ENCODE measurements at regions not wholly inside any gene's neighbourhood (a gene's known extent, or its start where the extent isn't known, plus 50 kb on each side); places are given as distances from the start of the nearest gene placed in this dataset.

DNA sequence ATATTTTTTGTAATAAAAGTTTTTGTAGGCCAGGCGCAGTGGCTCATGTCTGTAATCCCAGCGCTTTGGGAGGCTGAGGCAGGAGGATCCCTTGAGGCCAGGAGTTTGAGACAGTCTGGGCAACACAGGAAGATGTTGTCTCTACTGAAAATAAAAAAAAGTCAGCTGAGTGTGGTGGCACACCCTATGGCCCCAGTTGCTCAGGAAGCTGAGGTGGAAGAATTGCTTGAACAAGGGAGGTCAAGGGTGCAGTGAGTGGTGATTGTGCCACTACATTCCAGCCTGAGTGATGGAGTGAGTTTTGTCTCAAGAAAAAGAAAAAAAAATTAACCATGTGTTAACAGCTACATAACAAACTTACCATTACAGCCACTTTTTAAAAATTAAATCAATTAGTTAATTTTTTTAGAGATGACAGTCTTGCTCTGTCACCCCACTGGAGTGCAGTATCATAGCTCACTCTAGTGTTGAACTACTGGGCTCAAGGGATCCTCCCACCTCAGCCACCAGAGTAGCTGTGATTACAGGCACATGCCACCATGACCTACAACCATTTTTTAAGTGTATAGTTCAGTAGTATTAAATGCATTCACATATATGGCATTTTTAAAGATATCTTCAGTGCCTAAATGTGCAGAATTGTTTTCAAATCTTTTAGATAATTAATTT lies 67.2 kb upstream of the ACYP2 start:
- TF ChIP-seq SUZ12 (IDR thresholded peaks at IDR 0.05; ENCODE audit: extremely low read depth, insufficient read depth, insufficient read length), result no peak
- TF ChIP-seq ZNF274 (IDR thresholded peaks at IDR 0.05; ENCODE audit: low read depth, low read length), result no peak
- no peak for TF ChIP-seq YY1 (IDR thresholded peaks at IDR 0.05; ENCODE audit: insufficient read depth, insufficient read length)

DNA sequence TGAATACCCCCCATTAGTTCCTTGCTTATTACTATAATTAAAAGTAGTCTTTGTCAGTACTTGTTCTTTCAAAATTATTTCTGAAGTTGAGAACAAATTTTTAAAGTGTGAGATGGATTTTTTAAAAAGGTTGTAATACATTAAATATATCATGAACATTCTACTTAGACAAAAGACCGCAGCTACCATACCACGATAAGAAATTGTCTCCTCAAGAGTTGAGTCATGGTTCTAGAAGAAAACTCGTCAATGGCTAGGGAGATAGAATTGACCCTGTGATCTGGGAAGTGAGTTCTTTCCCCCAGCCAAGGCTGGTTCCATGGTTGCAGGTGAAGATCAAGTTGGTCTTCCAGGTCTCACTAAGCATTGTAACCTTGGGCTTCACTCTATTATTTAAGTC lies 67.8 kb upstream of the ACYP2 start:
- H3K4me1 ChIP-seq (ENCODE audit: insufficient read depth, insufficient read length), result no peaks in the 10 kb centered on the region
- no peaks in the 10 kb centered on the region for H3K36me3 ChIP-seq (ENCODE audit: insufficient read depth, insufficient read length, low read length)
- DNase-seq (ENCODE audit: low read depth, low spot score), result no peak
- peaks cover 12% of the 10 kb centered on the region for H3K9me3 ChIP-seq (ENCODE audit: insufficient read depth, low read length)
- TF ChIP-seq ZNF274 (IDR thresholded peaks at IDR 0.05; ENCODE audit: low read depth, low read length), result no peak
- TF ChIP-seq YY1 (IDR thresholded peaks at IDR 0.05; ENCODE audit: insufficient read depth, insufficient read length), result no peak
- TF ChIP-seq SUZ12 (IDR thresholded peaks at IDR 0.05; ENCODE audit: extremely low read depth, insufficient read depth, insufficient read length), result no peak
- H3K9ac ChIP-seq (ENCODE audit: insufficient read length, low read depth), result no peak overlapping the region
- no peaks in the 10 kb centered on the region for H3K27me3 ChIP-seq (ENCODE audit: insufficient read depth, insufficient read length)
- H3K4me3 ChIP-seq (ENCODE audit: insufficient read length, low read depth), result no peak overlapping the region

More for the DNA sequence above, 67.2 kb upstream of the ACYP2 start:
- Histone ChIP-seq H3K36me3 (ENCODE audit: insufficient read depth, insufficient read length, low read length) (no peaks in the 10 kb centered on the region), H3K4me3 (ENCODE audit: insufficient read length, low read depth) (no peak overlapping the region), H3K4me1 (ENCODE audit: insufficient read depth, insufficient read length) (no peaks in the 10 kb centered on the region), H3K27me3 (ENCODE audit: insufficient read depth, insufficient read length) (no peaks in the 10 kb centered on the region), H3K9me3 (ENCODE audit: insufficient read depth, low read length) (peaks cover 12% of the 10 kb centered on the region), H3K9ac (ENCODE audit: insufficient read length, low read depth) (no peak overlapping the region)
- no peak for DNase-seq (ENCODE audit: low read depth, low spot score)

DNA sequence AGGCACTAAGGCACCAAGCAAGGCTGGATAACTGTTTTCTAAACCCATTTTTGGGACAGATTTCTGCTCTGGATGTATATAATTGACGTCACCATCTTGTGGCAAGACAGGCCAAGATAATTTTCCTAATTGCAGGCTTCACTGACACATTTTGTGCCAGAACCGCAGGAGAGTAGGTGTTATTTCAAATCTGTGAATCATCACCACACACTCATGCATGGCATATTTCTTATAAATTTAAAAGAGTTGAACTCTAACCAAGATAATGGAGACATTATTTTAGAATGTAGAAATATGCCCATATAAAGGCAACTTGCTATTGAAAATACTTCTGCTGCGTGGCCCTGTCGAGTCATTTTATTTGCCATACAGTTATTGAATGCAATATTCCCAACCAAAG lies 68.3 kb upstream of the ACYP2 start:
- Histone ChIP-seq H3K27me3 (ENCODE audit: insufficient read depth, insufficient read length) (no peaks in the 10 kb centered on the region), H3K9ac (ENCODE audit: insufficient read length, low read depth) (no peak overlapping the region), H3K4me3 (ENCODE audit: insufficient read length, low read depth) (no peak overlapping the region), H3K36me3 (ENCODE audit: insufficient read depth, insufficient read length, low read length) (no peaks in the 10 kb centered on the region), H3K9me3 (ENCODE audit: insufficient read depth, low read length) (peaks cover 12% of the 10 kb centered on the region), H3K4me1 (ENCODE audit: insufficient read depth, insufficient read length) (no peaks in the 10 kb centered on the region)
- TF ChIP-seq ZNF274 (IDR thresholded peaks at IDR 0.05; ENCODE audit: low read depth, low read length) (no peak), YY1 (IDR thresholded peaks at IDR 0.05; ENCODE audit: insufficient read depth, insufficient read length) (no peak), SUZ12 (IDR thresholded peaks at IDR 0.05; ENCODE audit: extremely low read depth, insufficient read depth, insufficient read length) (no peak)
- DNase-seq (ENCODE audit: low read depth, low spot score), result no peak

DNA sequence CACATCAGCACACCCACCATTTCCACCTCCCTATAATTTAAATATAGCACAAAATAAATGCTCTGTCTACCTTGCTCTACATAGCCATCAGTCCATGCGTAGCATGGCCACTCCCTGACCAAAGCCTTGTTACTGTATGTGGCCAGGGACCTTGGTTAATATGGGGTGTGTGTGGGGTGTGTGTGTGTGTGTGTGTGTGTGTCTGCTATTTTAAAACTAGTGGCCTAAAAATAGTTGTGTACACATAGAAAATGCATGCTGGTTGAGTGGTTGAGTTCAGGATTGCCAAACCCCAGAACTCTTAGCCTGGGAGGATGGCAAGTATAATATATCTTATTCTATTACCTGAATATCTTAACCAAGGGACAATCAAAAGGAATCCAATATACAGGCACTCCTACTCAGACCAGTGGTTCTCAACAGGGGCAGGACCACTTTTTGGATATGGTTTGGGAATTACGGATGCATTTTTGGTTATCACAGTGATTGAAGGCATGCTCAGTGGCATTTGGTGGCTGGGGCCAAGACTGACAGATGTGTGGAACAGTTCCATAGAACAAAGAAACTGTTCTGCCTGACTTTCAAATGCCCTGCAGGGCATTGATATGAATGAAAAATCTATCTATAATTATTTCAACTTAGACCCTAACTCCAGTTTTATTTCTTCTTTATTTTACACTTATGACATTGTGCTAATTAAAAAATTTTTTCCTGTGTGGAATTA lies 72.3 kb upstream of the PSME4 start:
- H3K4me3 ChIP-seq (ENCODE audit: insufficient read length, low read depth), result no peak overlapping the region
- no peaks in the 10 kb centered on the region for H3K4me1 ChIP-seq (ENCODE audit: insufficient read depth, insufficient read length)
- DNase-seq (ENCODE audit: low read depth, low spot score), result no peak

DNA sequence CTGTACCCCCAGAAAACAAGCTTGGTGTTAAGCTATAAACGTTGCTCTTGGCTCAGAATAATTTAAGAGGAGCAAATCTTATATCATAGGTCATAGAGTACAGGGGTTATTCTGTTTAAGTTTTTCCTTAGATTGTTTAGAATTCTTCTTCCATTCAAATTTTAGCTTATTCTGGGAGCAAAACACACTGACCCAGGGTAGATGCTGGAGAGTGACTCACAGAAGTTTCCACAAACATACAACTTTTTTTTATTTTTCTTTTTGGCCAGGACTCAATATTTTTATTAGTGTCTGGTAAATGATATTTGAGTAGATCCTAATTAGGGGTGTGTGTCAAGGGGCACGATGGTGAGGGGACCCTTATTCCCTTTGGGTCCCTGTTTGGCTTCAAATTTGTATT lies 71.5 kb upstream of the PSME4 start:
- Histone ChIP-seq H3K9me3 (ENCODE audit: insufficient read depth, low read length) (peaks cover 12% of the 10 kb centered on the region), H3K4me3 (ENCODE audit: insufficient read length, low read depth) (no peak overlapping the region), H3K4me1 (ENCODE audit: insufficient read depth, insufficient read length) (no peaks in the 10 kb centered on the region), H3K9ac (ENCODE audit: insufficient read length, low read depth) (no peak overlapping the region), H3K27me3 (ENCODE audit: insufficient read depth, insufficient read length) (no peaks in the 10 kb centered on the region), H3K36me3 (ENCODE audit: insufficient read depth, insufficient read length, low read length) (no peaks in the 10 kb centered on the region)
- TF ChIP-seq SUZ12 (IDR thresholded peaks at IDR 0.05; ENCODE audit: extremely low read depth, insufficient read depth, insufficient read length), result no peak
- no peak for TF ChIP-seq ZNF274 (IDR thresholded peaks at IDR 0.05; ENCODE audit: low read depth, low read length)
- TF ChIP-seq YY1 (IDR thresholded peaks at IDR 0.05; ENCODE audit: insufficient read depth, insufficient read length), result no peak
- DNase-seq (ENCODE audit: low read depth, low spot score), result no peak

More for the DNA sequence above, 72.3 kb upstream of the PSME4 start:
- peaks cover 12% of the 10 kb centered on the region for H3K9me3 ChIP-seq (ENCODE audit: insufficient read depth, low read length)
- no peaks in the 10 kb centered on the region for H3K36me3 ChIP-seq (ENCODE audit: insufficient read depth, insufficient read length, low read length)
- no peaks in the 10 kb centered on the region for H3K27me3 ChIP-seq (ENCODE audit: insufficient read depth, insufficient read length)
- TF ChIP-seq ZNF274 (IDR thresholded peaks at IDR 0.05; ENCODE audit: low read depth, low read length) (no peak), YY1 (IDR thresholded peaks at IDR 0.05; ENCODE audit: insufficient read depth, insufficient read length) (no peak), SUZ12 (IDR thresholded peaks at IDR 0.05; ENCODE audit: extremely low read depth, insufficient read depth, insufficient read length) (no peak)
- H3K9ac ChIP-seq (ENCODE audit: insufficient read length, low read depth), result no peak overlapping the region

DNA sequence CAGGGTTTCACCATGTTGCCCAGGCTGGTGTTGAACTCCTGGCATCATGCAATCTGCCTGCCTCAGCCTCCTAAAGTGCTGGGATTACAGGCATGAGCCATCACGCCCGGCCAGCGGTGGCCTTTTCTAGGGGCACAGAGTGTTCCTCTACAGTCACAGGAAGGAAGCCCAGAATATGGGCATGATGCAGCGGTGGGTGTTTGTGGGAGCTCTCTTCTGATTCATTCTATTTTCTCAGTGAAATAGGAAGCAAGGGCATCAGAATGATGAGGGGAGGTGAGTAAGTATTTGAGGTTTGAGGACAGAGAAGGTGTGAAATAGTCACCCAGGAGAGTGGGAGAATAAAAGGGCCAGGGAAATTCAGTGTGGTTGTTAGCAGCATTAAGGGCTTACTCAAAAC lies 70.3 kb upstream of the PSME4 start:
- no peak overlapping the region for H3K9ac ChIP-seq (ENCODE audit: insufficient read length, low read depth)
- DNase-seq (ENCODE audit: low read depth, low spot score), result no peak
- H3K4me3 ChIP-seq (ENCODE audit: insufficient read length, low read depth), result no peak overlapping the region
- no peaks in the 10 kb centered on the region for H3K27me3 ChIP-seq (ENCODE audit: insufficient read depth, insufficient read length)
- H3K36me3 ChIP-seq (ENCODE audit: insufficient read depth, insufficient read length, low read length), result no peaks in the 10 kb centered on the region
- peaks cover 12% of the 10 kb centered on the region for H3K9me3 ChIP-seq (ENCODE audit: insufficient read depth, low read length)
- TF ChIP-seq YY1 (IDR thresholded peaks at IDR 0.05; ENCODE audit: insufficient read depth, insufficient read length) (no peak), ZNF274 (IDR thresholded peaks at IDR 0.05; ENCODE audit: low read depth, low read length) (no peak), SUZ12 (IDR thresholded peaks at IDR 0.05; ENCODE audit: extremely low read depth, insufficient read depth, insufficient read length) (no peak)
- H3K4me1 ChIP-seq (ENCODE audit: insufficient read depth, insufficient read length), result no peaks in the 10 kb centered on the region

DNA sequence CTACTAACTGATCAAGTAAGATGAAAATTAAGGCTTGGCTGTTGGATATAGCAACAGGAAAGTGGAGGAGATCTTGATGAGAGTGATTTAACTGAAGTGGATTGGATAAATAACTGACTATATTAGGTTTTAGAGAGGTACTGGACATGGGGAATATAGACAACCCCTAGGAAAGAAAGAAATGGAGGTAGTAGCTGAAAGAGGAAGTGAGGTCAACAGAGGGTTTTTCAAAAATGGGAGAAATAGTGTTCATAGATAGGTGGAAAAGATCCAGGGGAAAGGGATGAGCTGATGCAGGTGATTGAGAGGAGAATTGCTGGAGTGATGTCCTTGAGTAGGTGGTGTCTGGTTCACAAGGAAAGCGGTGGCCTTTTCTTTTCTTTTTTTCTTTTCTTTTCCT lies 69.9 kb upstream of the PSME4 start:
- Histone ChIP-seq H3K9ac (ENCODE audit: insufficient read length, low read depth) (no peak overlapping the region), H3K27me3 (ENCODE audit: insufficient read depth, insufficient read length) (no peaks in the 10 kb centered on the region)

More for the DNA sequence above, 69.9 kb upstream of the PSME4 start:
- H3K4me3 ChIP-seq (ENCODE audit: insufficient read length, low read depth), result no peak overlapping the region
- no peaks in the 10 kb centered on the region for H3K4me1 ChIP-seq (ENCODE audit: insufficient read depth, insufficient read length)
- DNase-seq (ENCODE audit: low read depth, low spot score), result no peak
- TF ChIP-seq SUZ12 (IDR thresholded peaks at IDR 0.05; ENCODE audit: extremely low read depth, insufficient read depth, insufficient read length) (no peak), ZNF274 (IDR thresholded peaks at IDR 0.05; ENCODE audit: low read depth, low read length) (no peak), YY1 (IDR thresholded peaks at IDR 0.05; ENCODE audit: insufficient read depth, insufficient read length) (no peak)
- no peaks in the 10 kb centered on the region for H3K36me3 ChIP-seq (ENCODE audit: insufficient read depth, insufficient read length, low read length)
- H3K9me3 ChIP-seq (ENCODE audit: insufficient read depth, low read length), result peaks cover 9% of the 10 kb centered on the region

Measured in NT2/D1 (cell line).